Keratinocyte (primary cell): ENCODE measurements at regions not wholly inside any gene's neighbourhood (a gene's known extent, or its start where the extent isn't known, plus 50 kb on each side); places are given as distances from the start of the nearest gene placed in this dataset.

ENCODE experiments used
- CTCF ChIP-seq, 3 experiments: IDR thresholded peaks in 1 of 3; conservative IDR thresholded peaks in 1 of 3; optimal IDR thresholded peaks in 1 of 3; 2 replicates in 2 of 3; 3 replicates in 1 of 3; pipeline versions ENCODE3 to v1.5.1; 2011; ENCODE audit warnings: low read length in 3 of 3, mild to moderate bottlenecking in 3 of 3, moderate library complexity in 2 of 3, control low read depth in 1 of 3, inconsistent platforms in 1 of 3; ENCODE audit not compliant: insufficient read depth in 2 of 3; ENCODE audit errors: extremely low read depth in 1 of 3
- EZH2 ChIP-seq: IDR thresholded peaks from one replicate; pipeline ENCODE4 v1.6.1; 2012; ENCODE audit warnings: inconsistent platforms, mild to moderate bottlenecking, low read length, moderate library complexity

- TF ChIP-seq CTCF (optimal IDR thresholded peaks at IDR 0.05 in 1 of 3, IDR thresholded peaks at IDR 0.05 in 1 of 3, conservative IDR thresholded peaks at IDR 0.05 in 1 of 3; ENCODE audit: extremely low read depth in 1 of 3, insufficient read depth in 2 of 3, low read length in 3 of 3): no peak
- TF ChIP-seq EZH2: no peak
Measured at GRCh38 chr14:81729622-81730021, 196.0 kb upstream of the SEL1L start.
